ENCODE measurements at regions not wholly inside any gene's neighbourhood (a gene's known extent, or its start where the extent isn't known, plus 50 kb on each side); places are given as distances from the start of the nearest gene placed in this dataset.

DNA sequence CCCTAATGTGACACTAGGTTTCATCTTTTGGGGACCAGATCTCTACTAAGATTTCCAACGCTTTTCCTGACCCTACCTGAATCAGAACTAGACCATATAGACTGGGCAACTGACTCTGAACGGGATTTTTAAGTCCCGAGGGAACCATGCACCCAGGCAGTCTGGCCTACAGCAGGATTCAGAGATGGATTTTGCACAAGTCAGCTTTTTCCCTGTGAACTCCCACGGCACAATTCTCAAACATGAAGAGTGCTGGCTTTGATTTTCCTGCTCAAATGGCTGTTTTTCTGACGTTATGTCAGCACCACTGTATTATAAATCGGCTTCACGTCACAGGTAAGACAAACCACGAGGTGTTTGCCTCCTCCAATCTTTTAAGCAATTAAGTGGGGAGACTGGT is 409.1 kb downstream of the TCERG1L start:
- TF ChIP-seq POLR2A (IDR thresholded peaks at IDR 0.05) (no peak), EP300 (IDR thresholded peaks at IDR 0.05) (peak in 1 of 2 donors; percentile 8)
- TF ChIP-seq, protein P1, sequence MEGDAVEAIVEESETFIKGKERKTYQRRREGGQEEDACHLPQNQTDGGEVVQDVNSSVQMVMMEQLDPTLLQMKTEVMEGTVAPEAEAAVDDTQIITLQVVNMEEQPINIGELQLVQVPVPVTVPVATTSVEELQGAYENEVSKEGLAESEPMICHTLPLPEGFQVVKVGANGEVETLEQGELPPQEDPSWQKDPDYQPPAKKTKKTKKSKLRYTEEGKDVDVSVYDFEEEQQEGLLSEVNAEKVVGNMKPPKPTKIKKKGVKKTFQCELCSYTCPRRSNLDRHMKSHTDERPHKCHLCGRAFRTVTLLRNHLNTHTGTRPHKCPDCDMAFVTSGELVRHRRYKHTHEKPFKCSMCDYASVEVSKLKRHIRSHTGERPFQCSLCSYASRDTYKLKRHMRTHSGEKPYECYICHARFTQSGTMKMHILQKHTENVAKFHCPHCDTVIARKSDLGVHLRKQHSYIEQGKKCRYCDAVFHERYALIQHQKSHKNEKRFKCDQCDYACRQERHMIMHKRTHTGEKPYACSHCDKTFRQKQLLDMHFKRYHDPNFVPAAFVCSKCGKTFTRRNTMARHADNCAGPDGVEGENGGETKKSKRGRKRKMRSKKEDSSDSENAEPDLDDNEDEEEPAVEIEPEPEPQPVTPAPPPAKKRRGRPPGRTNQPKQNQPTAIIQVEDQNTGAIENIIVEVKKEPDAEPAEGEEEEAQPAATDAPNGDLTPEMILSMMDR (IDR thresholded peaks at IDR 0.05), result no peak
